ENCODE measurements at regions not wholly inside any gene's neighbourhood (a gene's known extent, or its start where the extent isn't known, plus 50 kb on each side); places are given as distances from the start of the nearest gene placed in this dataset.

DNA sequence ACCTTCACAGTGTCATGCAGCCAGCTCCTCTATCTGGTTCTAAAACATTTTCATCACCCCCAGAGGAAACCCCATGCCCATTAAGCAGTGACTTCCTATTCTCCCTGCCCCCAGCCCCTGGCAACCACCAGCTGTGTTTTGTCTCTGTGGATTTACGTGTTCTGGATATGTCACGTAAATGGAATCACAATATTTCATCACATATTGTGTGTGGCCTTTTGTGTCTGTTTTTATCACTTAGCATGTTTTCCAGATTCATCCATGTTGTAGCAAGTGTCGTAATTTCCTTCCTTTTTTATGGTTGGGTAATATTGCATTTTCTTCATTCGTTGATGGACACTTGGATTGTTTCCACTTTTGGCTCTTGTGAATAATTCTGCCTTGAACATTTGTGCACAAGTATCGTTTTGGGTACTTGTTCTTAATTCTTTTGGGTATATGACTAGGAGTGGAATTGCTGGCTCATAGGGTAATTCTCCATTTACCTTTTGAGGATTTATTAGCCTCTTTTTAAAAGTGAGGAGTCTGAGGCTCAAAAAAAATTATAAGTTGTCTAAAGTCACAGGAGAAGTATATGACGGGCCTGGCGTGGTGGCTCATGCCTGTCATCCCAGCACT, 127.0 kb downstream of the MRPS6 start:
- no peak overlapping the region for H3K27ac ChIP-seq (ENCODE audit: control insufficient read depth, insufficient read depth, low read length)

GRCh38 chr21:34201001-34201400, 127.6 kb downstream of the MRPS6 start:
- Histone ChIP-seq H3K9ac (ENCODE audit: control insufficient read depth, extremely low read depth, insufficient read depth, low read length) (no peak overlapping the region), H3K79me2 (ENCODE audit: control insufficient read depth, insufficient read depth, low read length) (no peaks in the 10 kb centered on the region), H3K4me2 (ENCODE audit: control insufficient read depth, extremely low read depth, insufficient read depth, low read depth, low read length) (no peak overlapping the region), H4K20me1 (ENCODE audit: control insufficient read depth, extremely low read depth, insufficient read depth, low read length) (no peaks in the 10 kb centered on the region), H3K4me3 (ENCODE audit: control insufficient read depth in 2 of 3, extremely low read depth in 1 of 3, insufficient read depth in 2 of 3, low read depth in 1 of 3, low read length in 3 of 3) (no peak overlapping the region), H3K27me3 (ENCODE audit: control insufficient read depth, extremely low read depth, insufficient read depth, low read length) (peaks cover 5% of the 10 kb centered on the region), H3K36me3 (ENCODE audit: control insufficient read depth in 2 of 2, extremely low read depth in 1 of 2, insufficient read depth in 2 of 2, low read length in 2 of 2) (no peaks in the 10 kb centered on the region), H2AFZ (ENCODE audit: control insufficient read depth, low read length) (no peak overlapping the region), H3K9me3 (ENCODE audit: control insufficient read depth, low read depth, low read length) (no peaks in the 10 kb centered on the region), H3K9me1 (ENCODE audit: control insufficient read depth, extremely low read depth, insufficient read depth, low read length) (no peaks in the 10 kb centered on the region), H3K4me1 (ENCODE audit: control insufficient read depth, extremely low read depth, insufficient read depth, low read length) (peaks cover 9% of the 10 kb centered on the region), H3K27ac (ENCODE audit: control insufficient read depth, insufficient read depth, low read length) (no peak overlapping the region)
- TF ChIP-seq CTCF (optimal IDR thresholded peaks at IDR 0.05 in 1 of 3, IDR thresholded peaks at IDR 0.05 in 1 of 3, conservative IDR thresholded peaks at IDR 0.05 in 1 of 3; ENCODE audit: extremely low read depth in 1 of 3, insufficient read depth in 2 of 3, low read length in 3 of 3) (no peak), EZH2 (IDR thresholded peaks at IDR 0.05; ENCODE audit: low read length) (no peak)
- no peak for FAIRE-seq
- no peak for DNase-seq (ENCODE audit: low read depth, low spot score)
- dilution Hi-C loops (cut with MboI; ENCODE audit: extremely low pct_ligation_motif_present, low sequenced_read_pairs): no loop called here

More for the DNA sequence above, 127.0 kb downstream of the MRPS6 start:
- H3K9ac ChIP-seq (ENCODE audit: control insufficient read depth, extremely low read depth, insufficient read depth, low read length): no peak overlapping the region
- peaks cover 5% of the 10 kb centered on the region for H3K27me3 ChIP-seq (ENCODE audit: control insufficient read depth, extremely low read depth, insufficient read depth, low read length)
- no peak overlapping the region for H3K4me2 ChIP-seq (ENCODE audit: control insufficient read depth, extremely low read depth, insufficient read depth, low read depth, low read length)
- TF ChIP-seq EZH2 (IDR thresholded peaks at IDR 0.05; ENCODE audit: low read length) (no peak), CTCF (optimal IDR thresholded peaks at IDR 0.05 in 1 of 3, IDR thresholded peaks at IDR 0.05 in 1 of 3, conservative IDR thresholded peaks at IDR 0.05 in 1 of 3; ENCODE audit: extremely low read depth in 1 of 3, insufficient read depth in 2 of 3, low read length in 3 of 3) (no peak)
- no peaks in the 10 kb centered on the region for H3K79me2 ChIP-seq (ENCODE audit: control insufficient read depth, insufficient read depth, low read length)
- DNase-seq (ENCODE audit: low read depth, low spot score): no peak
- H3K4me1 ChIP-seq (ENCODE audit: control insufficient read depth, extremely low read depth, insufficient read depth, low read length): peaks cover 9% of the 10 kb centered on the region
- no peak overlapping the region for H2AFZ ChIP-seq (ENCODE audit: control insufficient read depth, low read length)
- H3K36me3 ChIP-seq (ENCODE audit: control insufficient read depth in 2 of 2, extremely low read depth in 1 of 2, insufficient read depth in 2 of 2, low read length in 2 of 2): no peaks in the 10 kb centered on the region
- H3K9me1 ChIP-seq (ENCODE audit: control insufficient read depth, extremely low read depth, insufficient read depth, low read length): no peaks in the 10 kb centered on the region
- no peaks in the 10 kb centered on the region for H4K20me1 ChIP-seq (ENCODE audit: control insufficient read depth, extremely low read depth, insufficient read depth, low read length)
- H3K9me3 ChIP-seq (ENCODE audit: control insufficient read depth, low read depth, low read length): no peaks in the 10 kb centered on the region
- dilution Hi-C loops (cut with MboI; ENCODE audit: extremely low pct_ligation_motif_present, low sequenced_read_pairs): no loop called here
- H3K4me3 ChIP-seq (ENCODE audit: control insufficient read depth in 2 of 3, extremely low read depth in 1 of 3, insufficient read depth in 2 of 3, low read depth in 1 of 3, low read length in 3 of 3): no peak overlapping the region
- no peak for FAIRE-seq

Data from keratinocyte (primary cell).